Suprapubic skin (tissue), 4 donors: ENCODE measurements at regions not wholly inside any gene's neighbourhood (a gene's known extent, or its start where the extent isn't known, plus 50 kb on each side); places are given as distances from the start of the nearest gene placed in this dataset.

Source experiments
- DNase-seq, 2 donors: peaks; one replicate each; pipeline ENCODE4 v3.0.0-alpha.2; 2019; ENCODE audit warnings: low spot score in 2 of 2
- H3K27ac ChIP-seq: fragments of 200-600 bp; sonication (generic); one replicate; pipeline ENCODE4 v1.5.1; 2019
- H3K27me3 ChIP-seq: fragments of 200-600 bp; sonication (generic); one replicate; pipeline ENCODE4 v1.5.1; 2019
- H3K36me3 ChIP-seq: fragments of 200-600 bp; sonication (generic); one replicate; pipeline ENCODE4 v1.5.1; 2019
- H3K4me1 ChIP-seq: fragments of 200-600 bp; sonication (generic); one replicate; pipeline ENCODE4 v1.5.1; 2019
- H3K4me3 ChIP-seq: fragments of 200-600 bp; sonication (generic); one replicate; pipeline ENCODE4 v1.5.1; 2019; ENCODE audit warnings: mild to moderate bottlenecking
- H3K9me3 ChIP-seq: fragments of 200-600 bp; sonication (generic); one replicate; pipeline ENCODE4 v1.5.1; 2019
- CTCF ChIP-seq, 2 donors: fragments of 200-600 bp in 1 of 2; fragments of 450-650 bp in 1 of 2; sonication (generic) in 1 of 2; IDR thresholded peaks; one replicate each; pipeline ENCODE4 v1.5.1; 2016 to 2019; ENCODE audit warnings: antibody characterized with exemption in 2 of 2, mild to moderate bottlenecking in 1 of 2, moderate library complexity in 1 of 2
- EP300 ChIP-seq: sonication (generic); formaldehyde crosslinking; IDR thresholded peaks from one replicate; pipeline ENCODE4 v1.6.1; 2017; ENCODE audit warnings: antibody characterized with exemption
- POLR2A ChIP-seq, 2 donors: fragments of 450-650 bp; IDR thresholded peaks; one replicate each; pipeline ENCODE4 v1.6.1; 2017; ENCODE audit warnings: antibody characterized with exemption in 2 of 2, mild to moderate bottlenecking in 2 of 2, moderate library complexity in 2 of 2
- POLR2AphosphoS5 ChIP-seq, 3 donors: sonication (generic); formaldehyde crosslinking; IDR thresholded peaks; one replicate each; pipeline ENCODE4 v1.6.1; 2017; ENCODE audit warnings: antibody characterized with exemption in 3 of 3
- WGBS: methylation state at CpG from one replicate; pipeline ENCODE4 v1.1.5; 2018; 5-methylcytosine and 5-hydroxymethylcytosine counted together

- Histone ChIP-seq H3K9me3 (no peaks in the 10 kb centered on the region), H3K36me3 (no peaks in the 10 kb centered on the region), H3K27me3 (no peaks in the 10 kb centered on the region), H3K4me1 (no peaks in the 10 kb centered on the region), H3K27ac (no peak overlapping the region), H3K4me3 (no peak overlapping the region)
- 77% methylated on average over 2 of the region's 2 CpGs for WGBS
- no peak for DNase-seq
- no peak for TF ChIP-seq POLR2A (IDR thresholded peaks at IDR 0.05)
These were observed 215.4 kb upstream of the ADGRL2 start for GRCh38 chr1:81585371-81585770.

GRCh38 chr1:81584398-81584797, 216.3 kb upstream of the ADGRL2 start:
- no peak for TF ChIP-seq POLR2A (IDR thresholded peaks at IDR 0.05)
- no peak for TF ChIP-seq EP300
- no peak for TF ChIP-seq POLR2AphosphoS5 (IDR thresholded peaks at IDR 0.05)
- no peak for TF ChIP-seq CTCF (IDR thresholded peaks at IDR 0.05)
- Histone ChIP-seq H3K4me1 (no peaks in the 10 kb centered on the region), H3K9me3 (no peaks in the 10 kb centered on the region), H3K36me3 (no peaks in the 10 kb centered on the region), H3K4me3 (no peak overlapping the region), H3K27me3 (no peaks in the 10 kb centered on the region), H3K27ac (no peak overlapping the region)
- WGBS = 92% methylated on average over 6 of the region's 6 CpGs
- DNase-seq = no peak

GRCh38 chr1:81583878-81584277, 216.9 kb upstream of the ADGRL2 start:
- no peak for DNase-seq
- no peak overlapping the region for H3K27ac ChIP-seq
- no peaks in the 10 kb centered on the region for H3K36me3 ChIP-seq
- TF ChIP-seq POLR2A (IDR thresholded peaks at IDR 0.05) (no peak), POLR2AphosphoS5 (IDR thresholded peaks at IDR 0.05) (no peak), CTCF (IDR thresholded peaks at IDR 0.05) (no peak), EP300 (no peak)
- no peak overlapping the region for H3K4me3 ChIP-seq
- H3K9me3 ChIP-seq = no peaks in the 10 kb centered on the region
- no peaks in the 10 kb centered on the region for H3K27me3 ChIP-seq
- WGBS = 89% methylated on average over 4 of the region's 4 CpGs
- H3K4me1 ChIP-seq = no peaks in the 10 kb centered on the region

- no peak overlapping the region for H3K4me3 ChIP-seq
- no peak for DNase-seq
- no peaks in the 10 kb centered on the region for H3K27me3 ChIP-seq
- H3K27ac ChIP-seq = no peak overlapping the region
- WGBS = 69% methylated on average over 2 of the region's 2 CpGs
- TF ChIP-seq EP300 (no peak), CTCF (IDR thresholded peaks at IDR 0.05) (no peak), POLR2AphosphoS5 (IDR thresholded peaks at IDR 0.05) (no peak), POLR2A (IDR thresholded peaks at IDR 0.05) (no peak)
- H3K9me3 ChIP-seq = no peaks in the 10 kb centered on the region
- no peaks in the 10 kb centered on the region for H3K4me1 ChIP-seq
- H3K36me3 ChIP-seq = no peaks in the 10 kb centered on the region
These were observed 218.2 kb upstream of the ADGRL2 start for GRCh38 chr1:81582467-81582986.

GRCh38 chr1:81578867-81579266, 221.9 kb upstream of the ADGRL2 start:
- no peaks in the 10 kb centered on the region for H3K9me3 ChIP-seq
- peaks cover 5% of the 10 kb centered on the region for H3K4me1 ChIP-seq
- no peak overlapping the region for H3K4me3 ChIP-seq
- H3K27me3 ChIP-seq = no peaks in the 10 kb centered on the region
- H3K27ac ChIP-seq = no peak overlapping the region
- no peak for DNase-seq
- TF ChIP-seq CTCF (IDR thresholded peaks at IDR 0.05) = no peak
- TF ChIP-seq POLR2A (IDR thresholded peaks at IDR 0.05) = no peak
- TF ChIP-seq POLR2AphosphoS5 (IDR thresholded peaks at IDR 0.05) = no peak
- no peak for TF ChIP-seq EP300
- no peaks in the 10 kb centered on the region for H3K36me3 ChIP-seq
